Natural killer cell treated with Interleukin-12 subunit alpha and Interleukin-12 subunit beta and Interleukin-15 and Interleukin-18, amount 100 ng/mL, for 72 hours (primary cell): ENCODE measurements at regions not wholly inside any gene's neighbourhood (a gene's known extent, or its start where the extent isn't known, plus 50 kb on each side); places are given as distances from the start of the nearest gene placed in this dataset.

Experiments used
- ATAC-seq, 2 donors: fragments of 150-1000 bp; cut with Tn5 transposase in 1 of 2; sonication (Bioruptor Pico), chemical (Tn5 transposase) in 1 of 2; 2 replicates each; pipeline ENCODE4 v1.10.0; 2021
- DNase-seq: peaks from one replicate; pipeline ENCODE4 v3.0.0; 2022; ENCODE audit warnings: low spot score
- H3K27ac Mint-ChIP-seq, 2 donors: 1 replicate in 1 of 2; 2 replicates in 1 of 2; pipeline ENCODE4 v1.8.0; 2022; ENCODE audit warnings: mixed read lengths in 2 of 2, mild to moderate bottlenecking in 1 of 2, moderate library complexity in 1 of 2
- H3K27me3 Mint-ChIP-seq, 2 donors: 1 replicate in 1 of 2; 2 replicates in 1 of 2; pipeline ENCODE4 v1.8.0; 2022; ENCODE audit warnings: mixed read lengths in 2 of 2
- H3K36me3 Mint-ChIP-seq: one replicate; pipeline ENCODE4 v1.8.0; 2022; ENCODE audit warnings: mixed read lengths
- H3K4me1 Mint-ChIP-seq, 2 donors: 1 replicate in 1 of 2; 2 replicates in 1 of 2; pipeline ENCODE4 v1.8.0; 2022; ENCODE audit warnings: low read depth in 2 of 2, mixed read lengths in 2 of 2, mild to moderate bottlenecking in 1 of 2
- H3K4me3 Mint-ChIP-seq: one replicate; pipeline ENCODE4 v1.8.0; 2022; ENCODE audit warnings: mixed read lengths
- H3K9me3 Mint-ChIP-seq: 2 replicates; pipeline ENCODE4 v1.8.0; 2022; ENCODE audit warnings: mixed read lengths

DNA sequence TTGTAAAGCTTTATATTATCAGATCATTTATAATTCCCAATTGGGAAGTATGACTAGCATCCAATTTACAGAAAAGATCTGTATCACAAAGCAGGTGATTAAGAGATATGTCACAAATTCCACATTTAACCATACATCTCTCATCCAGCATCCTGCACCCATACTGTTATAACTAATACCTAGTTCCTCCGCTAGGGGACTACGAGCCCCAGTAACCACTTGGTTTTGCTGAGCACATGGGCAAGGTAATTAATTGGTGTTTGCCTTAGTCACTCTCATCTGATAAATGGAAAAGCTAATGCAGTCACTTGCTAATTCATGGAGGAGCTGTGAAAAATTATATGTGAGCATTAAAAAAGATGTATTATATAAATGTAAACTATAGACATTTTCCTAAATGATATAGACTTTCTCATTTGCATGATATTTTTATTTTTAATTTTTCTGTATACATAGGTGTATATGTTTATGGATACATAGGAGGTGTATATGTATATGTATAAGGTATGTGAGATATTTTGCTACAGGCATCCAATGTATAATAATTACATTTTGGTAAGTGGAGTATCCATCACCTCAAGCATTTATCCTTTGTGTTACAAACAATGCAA is 1031.8 kb downstream of the GALC start:
- Mint-ChIP-seq H3K27ac (no peak overlapping the region), H3K4me1 (no peaks in the 10 kb centered on the region), H3K36me3 (no peaks in the 10 kb centered on the region), H3K4me3 (no peak overlapping the region), H3K27me3 (no peaks in the 10 kb centered on the region), H3K9me3 (peaks cover 7% of the 10 kb centered on the region)
- ATAC-seq (no peak), DNase-seq (no peak)

GRCh38 chr14:86955771-86956354 is 1037.1 kb downstream of the GALC start:
- H3K4me1 Mint-ChIP-seq = no peaks in the 10 kb centered on the region
- H3K4me3 Mint-ChIP-seq = no peak overlapping the region
- no peak for DNase-seq
- H3K9me3 Mint-ChIP-seq = no peaks in the 10 kb centered on the region
- no peaks in the 10 kb centered on the region for H3K27me3 Mint-ChIP-seq
- H3K36me3 Mint-ChIP-seq = no peaks in the 10 kb centered on the region
- H3K27ac Mint-ChIP-seq = no peak overlapping the region
- ATAC-seq = no peak

DNA sequence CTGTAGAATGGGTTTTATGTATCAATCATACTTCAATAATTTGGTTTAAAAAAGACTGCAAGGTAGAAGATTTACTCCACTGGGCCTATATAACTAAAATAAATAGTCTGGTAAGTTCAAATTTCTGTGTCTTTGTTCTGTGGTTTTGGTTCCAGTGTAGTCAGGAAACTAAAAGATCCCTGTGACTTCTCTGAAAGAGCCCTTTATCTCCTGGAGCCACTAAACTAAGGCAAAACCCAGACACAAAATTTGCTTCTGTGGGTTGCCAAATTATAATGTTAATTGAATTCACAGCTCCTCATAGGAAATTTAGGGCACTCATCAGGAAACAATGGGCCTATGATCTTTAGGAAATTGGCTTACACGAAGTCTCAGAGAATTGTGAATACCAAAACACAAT is 1038.4 kb downstream of the GALC start:
- H3K36me3 Mint-ChIP-seq = no peaks in the 10 kb centered on the region
- peaks cover 3% of the 10 kb centered on the region for H3K9me3 Mint-ChIP-seq
- H3K4me3 Mint-ChIP-seq = no peak overlapping the region
- ATAC-seq (no peak), DNase-seq (no peak)
- H3K4me1 Mint-ChIP-seq = no peaks in the 10 kb centered on the region
- H3K27me3 Mint-ChIP-seq = no peaks in the 10 kb centered on the region
- no peak overlapping the region for H3K27ac Mint-ChIP-seq

- Mint-ChIP-seq H3K27ac (no peak overlapping the region), H3K9me3 (peaks cover 18% of the 10 kb centered on the region), H3K27me3 (no peaks in the 10 kb centered on the region), H3K36me3 (no peaks in the 10 kb centered on the region), H3K4me3 (no peak overlapping the region), H3K4me1 (no peaks in the 10 kb centered on the region)
- DNase-seq (no peak), ATAC-seq (no peak)
Observed at GRCh38 chr14:86946446-86946845, 1046.5 kb downstream of the GALC start.

DNA sequence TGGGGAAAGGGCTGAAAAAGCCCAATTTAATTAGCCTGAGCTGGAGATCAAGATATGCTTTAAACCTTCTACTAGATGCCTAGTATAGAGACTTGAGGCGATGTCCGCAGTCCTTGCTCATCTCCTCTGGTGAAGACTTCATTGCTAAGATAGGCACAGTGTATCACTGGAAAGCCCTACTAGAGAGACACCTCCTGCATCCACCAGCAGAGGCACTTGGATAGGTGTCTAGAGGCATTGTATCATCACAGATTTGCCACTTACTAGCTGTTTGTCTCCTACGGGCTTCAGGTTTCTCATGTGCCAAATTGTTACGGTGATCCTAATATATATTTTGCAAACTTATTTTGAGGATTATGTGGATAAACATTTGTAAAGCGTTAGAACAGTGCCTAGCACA is 1048.5 kb downstream of the GALC start:
- H3K4me3 Mint-ChIP-seq = no peak overlapping the region

DNA sequence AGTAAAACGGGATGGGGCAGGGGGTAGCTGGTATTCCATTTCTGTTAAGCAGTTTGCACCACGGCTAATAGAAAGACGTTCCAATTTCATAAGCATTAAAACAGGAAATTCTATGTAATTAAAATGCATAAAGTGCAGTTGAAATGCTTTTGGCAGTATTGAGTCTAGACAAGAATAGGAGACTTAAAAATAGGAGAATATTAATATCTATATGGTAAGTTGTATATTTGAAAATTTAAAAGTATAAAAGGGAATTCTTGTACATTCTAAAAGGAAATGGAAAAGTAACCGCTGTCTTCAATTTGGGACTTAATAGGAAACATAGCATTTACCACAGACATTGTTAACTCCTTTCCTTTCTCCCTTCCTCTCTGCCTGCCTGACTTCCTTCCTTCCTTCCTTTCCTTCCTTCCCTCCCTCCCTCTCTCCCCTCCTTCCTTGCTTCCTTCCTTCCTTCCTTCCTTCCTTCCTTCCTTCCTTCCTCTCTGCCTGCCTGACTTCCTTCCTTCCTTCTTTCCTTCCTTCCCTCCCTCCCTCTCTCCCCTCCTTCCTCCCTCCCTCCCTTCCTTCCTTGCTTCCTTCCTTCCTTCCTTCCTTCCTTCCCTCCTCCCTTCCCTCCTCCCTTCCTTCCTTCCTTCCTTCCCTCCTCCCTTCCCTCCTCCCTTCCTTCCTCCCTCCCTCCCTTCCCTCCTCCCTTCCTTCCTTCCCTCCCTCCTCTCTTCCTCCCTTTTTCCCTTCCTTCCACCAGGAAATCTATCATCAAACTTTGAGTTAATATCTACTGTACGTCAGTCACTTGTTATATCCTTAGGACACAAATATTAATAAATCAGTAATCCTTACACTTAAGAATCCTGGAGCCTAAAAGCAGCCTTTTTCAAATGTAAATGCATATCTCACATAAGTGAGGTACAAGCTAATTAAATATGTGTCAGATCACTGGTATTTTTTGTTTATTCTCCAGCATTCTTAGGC is 1049.3 kb downstream of the GALC start:
- ATAC-seq = no peak
- Mint-ChIP-seq H3K27ac (no peak overlapping the region), H3K4me3 (no peak overlapping the region), H3K27me3 (no peaks in the 10 kb centered on the region), H3K9me3 (peaks cover 17% of the 10 kb centered on the region), H3K36me3 (peaks cover 4% of the 10 kb centered on the region), H3K4me1 (no peaks in the 10 kb centered on the region)
- DNase-seq = no peak

More for the DNA sequence above, 1048.5 kb downstream of the GALC start:
- H3K9me3 Mint-ChIP-seq = peaks cover 15% of the 10 kb centered on the region
- H3K4me1 Mint-ChIP-seq = no peaks in the 10 kb centered on the region
- H3K36me3 Mint-ChIP-seq = no peaks in the 10 kb centered on the region
- H3K27me3 Mint-ChIP-seq = no peaks in the 10 kb centered on the region
- DNase-seq (no peak), ATAC-seq (no peak)
- H3K27ac Mint-ChIP-seq = no peak overlapping the region

- Mint-ChIP-seq H3K27ac (no peak overlapping the region), H3K9me3 (peaks cover 17% of the 10 kb centered on the region), H3K4me3 (no peak overlapping the region), H3K4me1 (no peaks in the 10 kb centered on the region), H3K36me3 (peaks cover 8% of the 10 kb centered on the region), H3K27me3 (no peaks in the 10 kb centered on the region)
- ATAC-seq (no peak), DNase-seq (no peak)
Observed at GRCh38 chr14:86942936-86943335, 1050.0 kb downstream of the GALC start.

DNA sequence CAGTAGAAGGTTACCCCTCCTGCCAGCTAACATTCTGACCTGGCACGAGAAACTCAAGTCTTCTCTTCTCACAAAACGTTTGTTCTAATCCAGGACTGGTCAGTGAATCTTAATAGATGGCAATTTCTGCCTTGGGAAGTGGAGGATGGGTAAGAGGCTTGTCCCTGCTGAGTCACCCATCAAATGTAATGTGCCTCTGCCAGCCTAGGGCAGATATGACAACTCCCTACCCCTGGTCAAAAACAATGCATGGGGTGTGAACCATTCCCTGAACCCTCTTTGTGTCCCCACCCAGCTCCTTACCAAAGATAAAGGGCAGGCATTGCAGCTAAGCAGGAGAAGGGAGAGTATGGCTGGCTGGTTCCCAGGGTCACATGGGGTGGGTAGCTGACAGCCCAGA is 1052.9 kb downstream of the GALC start:
- Mint-ChIP-seq H3K27ac (no peak overlapping the region), H3K36me3 (peaks cover 8% of the 10 kb centered on the region), H3K27me3 (no peaks in the 10 kb centered on the region), H3K4me1 (no peaks in the 10 kb centered on the region), H3K9me3 (peaks cover 13% of the 10 kb centered on the region), H3K4me3 (no peak overlapping the region)
- DNase-seq = no peak
- ATAC-seq = no peak

DNA sequence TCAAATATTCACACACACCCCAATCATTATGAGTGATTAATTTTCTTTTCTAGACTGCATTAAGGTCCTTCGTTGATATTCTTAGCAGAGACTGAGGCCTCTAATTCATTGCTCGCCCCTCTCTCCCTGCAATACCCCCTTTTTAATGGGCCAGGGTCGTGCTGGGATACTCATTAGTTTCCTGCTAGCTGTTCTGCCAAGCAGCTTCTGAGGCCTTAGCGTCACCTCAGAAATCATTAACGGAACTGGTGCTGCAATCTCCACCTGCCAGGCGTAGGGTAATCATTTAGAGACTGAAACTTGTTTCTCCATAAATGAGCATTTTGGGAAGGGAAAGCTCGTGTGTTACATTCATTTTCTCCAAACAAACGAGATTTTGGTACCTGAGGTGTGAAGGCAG is 1054.7 kb downstream of the GALC start:
- Mint-ChIP-seq H3K9me3 (peaks cover 13% of the 10 kb centered on the region), H3K4me3 (no peak overlapping the region), H3K4me1 (no peaks in the 10 kb centered on the region), H3K36me3 (peaks cover 8% of the 10 kb centered on the region), H3K27ac (no peak overlapping the region), H3K27me3 (no peaks in the 10 kb centered on the region)
- DNase-seq (no peak), ATAC-seq (no peak)

DNA sequence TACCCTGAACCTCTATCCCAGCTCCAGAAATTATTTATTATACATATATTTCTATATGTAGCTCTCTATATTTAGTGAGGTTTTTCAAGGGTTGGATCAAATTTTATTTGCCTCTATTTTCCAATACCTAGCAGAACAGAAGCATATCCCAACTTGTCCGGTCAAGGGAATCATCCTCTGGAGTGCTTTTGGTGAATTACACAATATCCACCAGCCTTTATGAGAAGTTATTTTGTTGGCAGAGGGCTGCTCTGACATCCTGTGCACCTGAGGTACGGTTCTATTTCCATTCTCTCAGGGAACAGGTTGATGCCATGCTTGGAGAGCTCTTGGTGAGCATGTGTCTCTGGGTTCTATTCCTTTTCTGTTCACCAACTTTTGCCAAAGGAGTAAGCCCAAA is 1056.4 kb downstream of the GALC start:
- no peak overlapping the region for H3K27ac Mint-ChIP-seq
- DNase-seq (no peak), ATAC-seq (no peak)
- peaks cover 8% of the 10 kb centered on the region for H3K36me3 Mint-ChIP-seq
- peaks cover 4% of the 10 kb centered on the region for H3K9me3 Mint-ChIP-seq
- H3K27me3 Mint-ChIP-seq = no peaks in the 10 kb centered on the region
- H3K4me3 Mint-ChIP-seq = no peak overlapping the region
- H3K4me1 Mint-ChIP-seq = no peaks in the 10 kb centered on the region

GRCh38 chr14:86935241-86935885 is 1057.6 kb downstream of the GALC start:
- H3K4me3 Mint-ChIP-seq = no peak overlapping the region
- H3K9me3 Mint-ChIP-seq = peaks cover 3% of the 10 kb centered on the region
- peaks cover 8% of the 10 kb centered on the region for H3K36me3 Mint-ChIP-seq
- DNase-seq = no peak
- ATAC-seq = no peak
- H3K4me1 Mint-ChIP-seq = no peaks in the 10 kb centered on the region
- no peaks in the 10 kb centered on the region for H3K27me3 Mint-ChIP-seq
- H3K27ac Mint-ChIP-seq = no peak overlapping the region

GRCh38 chr14:86933958-86934595 is 1058.9 kb downstream of the GALC start:
- DNase-seq = no peak
- H3K27me3 Mint-ChIP-seq = no peaks in the 10 kb centered on the region
- no peak overlapping the region for H3K4me3 Mint-ChIP-seq
- no peaks in the 10 kb centered on the region for H3K4me1 Mint-ChIP-seq
- ATAC-seq = no peak
- peaks cover 8% of the 10 kb centered on the region for H3K36me3 Mint-ChIP-seq
- peaks cover 2% of the 10 kb centered on the region for H3K9me3 Mint-ChIP-seq
- no peak overlapping the region for H3K27ac Mint-ChIP-seq

GRCh38 chr14:86933460-86933859 is 1059.5 kb downstream of the GALC start:
- Mint-ChIP-seq H3K9me3 (no peaks in the 10 kb centered on the region), H3K4me3 (no peak overlapping the region), H3K36me3 (peaks cover 2% of the 10 kb centered on the region), H3K27me3 (no peaks in the 10 kb centered on the region), H3K4me1 (no peaks in the 10 kb centered on the region), H3K27ac (no peak overlapping the region)
- DNase-seq (no peak), ATAC-seq (no peak)
